PC-9 (cell line): ENCODE measurements at regions not wholly inside any gene's neighbourhood (a gene's known extent, or its start where the extent isn't known, plus 50 kb on each side); places are given as distances from the start of the nearest gene placed in this dataset.
"Not testable (repeated sequence)": the region's sequence is repeated elsewhere in the genome, so short reads cannot be mapped to it uniquely, and the experiment has no call there.

Source experiments
- BruUV-seq: library from RNA; stranded (reverse); fragments of 400-500 nt; replicated peaks from 2 replicates; lab custom pipeline; 2021; lab: Mats Ljungman, UMichigan
- CTCF ChIA-PET: fragments of 300-600 bp; sonication (Branson Sonifier 250); formaldehyde crosslinking; loops from one replicate; lab custom pipeline; 2022; ENCODE audit warnings: antibody characterized with exemption; lab: Charles Lee
- POLR2A ChIA-PET: fragments of 300-600 bp; sonication (Branson Sonifier 250); formaldehyde crosslinking; loops from one replicate; lab custom pipeline; 2022; ENCODE audit warnings: antibody characterized with exemption; ENCODE audit not compliant: unreplicated experiment; lab: Charles Lee
- DNase-seq, 2 experiments: peaks; one replicate each; pipeline versions ENCODE4 v3.0.0 to v3.0.0-alpha.2; 2015 to 2022; ENCODE audit warnings: mixed read lengths in 1 of 2
- H2AFZ ChIP-seq: fragments of 200-600 bp; sonication (generic); 2 replicates; pipeline ENCODE4 v1.8.1; 2017; ENCODE audit warnings: antibody characterized with exemption
- H3F3A ChIP-seq: fragments of 200-600 bp; sonication (generic); 2 replicates; pipeline ENCODE4 v1.8.1; 2017; ENCODE audit warnings: antibody characterized with exemption, mild to moderate bottlenecking, low read depth; ENCODE audit not compliant: insufficient read depth
- H3K27ac ChIP-seq: fragments of 200-600 bp; sonication (generic); 2 replicates; pipeline ENCODE4 v1.6.1; 2016; ENCODE audit warnings: mixed run types
- H3K27me3 ChIP-seq: fragments of 200-600 bp; sonication (generic); 2 replicates; pipeline ENCODE4 v1.6.1; 2016; ENCODE audit warnings: low read depth, mixed run types; ENCODE audit not compliant: insufficient read depth
- H3K36me3 ChIP-seq: fragments of 200-600 bp; sonication (generic); 2 replicates; pipeline ENCODE4 v1.6.1; 2016; ENCODE audit warnings: low read depth, mixed run types
- H3K4me1 ChIP-seq: fragments of 200-600 bp; sonication (generic); replicated peaks from 2 replicates; pipeline ENCODE4 v1.6.1; 2016; ENCODE audit warnings: mixed run types; ENCODE audit not compliant: insufficient read depth
- H3K4me2 ChIP-seq: fragments of 200-600 bp; sonication (generic); 2 replicates; pipeline ENCODE4 v1.6.1; 2017; ENCODE audit warnings: mixed run types
- H3K4me3 ChIP-seq: fragments of 200-600 bp; sonication (generic); 2 replicates; pipeline ENCODE4 v1.6.1; 2016; ENCODE audit warnings: mixed run types
- H3K79me2 ChIP-seq: fragments of 200-600 bp; sonication (generic); 2 replicates; pipeline ENCODE4 v1.6.1; 2017; ENCODE audit warnings: low read depth, mixed run types
- H3K9me2 ChIP-seq: fragments of 200-600 bp; sonication (generic); 2 replicates; pipeline ENCODE4 v1.8.1; 2017; ENCODE audit warnings: mild to moderate bottlenecking; ENCODE audit not compliant: insufficient read depth
- H3K9me3 ChIP-seq: fragments of 200-600 bp; sonication (generic); 2 replicates; pipeline ENCODE4 v1.8.1; 2016; ENCODE audit warnings: low read depth; ENCODE audit not compliant: insufficient read depth
- H4K20me1 ChIP-seq: fragments of 200-600 bp; sonication (generic); 2 replicates; pipeline ENCODE4 v1.8.1; 2017; ENCODE audit not compliant: insufficient read depth
- EZH2 ChIP-seq: fragments of 200-600 bp; sonication (generic); IDR thresholded peaks from 2 replicates; pipeline ENCODE4 v1.8.0; 2017; ENCODE audit warnings: antibody characterized with exemption, low read depth
- intact Hi-C: fragments of 100-400 bp; cut with micrococcal nuclease; formaldehyde crosslinking; loops from one replicate; pipeline ENCODE4 v1.10.0; 2022; ENCODE audit not compliant: unreplicated experiment
- TF ChIP-seq, protein P1 (sequence below): fragments of 200-600 bp; sonication (generic); conservative IDR thresholded peaks from 2 replicates; pipeline ENCODE4 v1.6.1; 2017; ENCODE audit warnings: mixed run types, antibody characterized with exemption, mild to moderate bottlenecking, moderate library complexity

DNA sequence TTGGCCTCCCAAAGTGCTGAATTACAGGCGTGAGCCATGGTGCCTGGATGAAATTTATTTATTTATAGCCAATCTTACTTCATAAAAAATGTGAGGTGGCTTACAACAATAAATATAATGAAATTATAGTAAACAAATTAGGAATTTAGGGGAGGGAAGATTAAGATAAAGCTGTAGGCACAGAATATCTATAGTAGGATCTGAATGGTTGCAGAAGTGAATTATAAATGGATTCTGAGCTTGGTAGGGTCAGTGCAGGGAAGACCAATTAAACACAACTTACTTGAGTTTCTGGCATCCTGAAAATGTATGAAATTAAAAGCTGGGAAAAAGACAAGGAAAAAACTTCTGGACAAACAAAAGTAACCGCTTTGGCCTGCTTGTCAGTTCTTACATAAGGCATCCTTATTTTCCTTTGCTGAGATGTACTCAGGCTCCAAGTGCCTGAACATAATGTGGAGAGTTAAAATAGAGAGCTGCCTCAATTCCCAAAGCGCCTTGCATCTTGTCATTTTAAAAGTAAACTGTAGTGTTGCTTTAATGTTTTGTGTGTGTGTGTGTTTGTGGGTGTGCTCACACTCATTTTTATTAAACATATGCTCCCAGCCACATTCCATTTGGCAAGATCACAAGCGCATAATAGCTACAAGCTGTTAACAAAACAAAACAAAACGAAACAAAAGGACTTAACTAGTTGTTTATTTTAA, 247.3 kb downstream of the S1PR1 start:
- CTCF ChIA-PET = no interaction called here
- no peaks in the 10 kb centered on the region for H3F3A ChIP-seq

DNA sequence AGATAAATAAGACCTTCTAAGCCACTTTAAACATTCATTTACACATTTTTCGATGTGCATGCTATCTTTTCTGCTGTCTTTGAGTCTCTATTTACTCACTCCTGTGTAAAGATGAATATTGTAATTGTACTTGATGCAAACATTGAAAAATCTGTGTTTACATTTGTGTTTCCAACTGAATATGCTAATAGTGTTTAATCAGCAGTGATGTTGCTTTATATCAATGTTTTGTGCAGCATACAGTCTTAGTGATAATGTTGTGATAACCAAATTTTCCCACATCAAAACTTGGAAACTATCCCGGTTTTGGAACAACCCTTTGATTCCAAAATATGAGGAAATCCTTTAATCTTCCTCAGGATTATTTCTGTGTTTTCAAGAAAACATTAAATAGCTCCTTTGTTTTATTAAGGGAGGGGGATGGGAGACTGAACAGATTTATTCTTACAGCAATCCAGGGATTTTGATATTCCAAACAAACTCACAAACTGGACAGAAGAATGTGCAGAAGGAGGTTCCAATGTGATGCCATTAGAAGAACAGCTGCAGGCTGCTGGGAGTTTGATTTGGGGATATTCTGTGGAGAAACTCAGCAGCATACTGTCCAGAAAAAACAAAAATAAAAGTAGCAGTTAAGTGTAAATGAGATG, 248.0 kb downstream of the S1PR1 start:
- Histone ChIP-seq H3F3A (no peaks in the 10 kb centered on the region), H3K79me2 (no peaks in the 10 kb centered on the region), H3K27ac (no peak overlapping the region), H4K20me1 (no peaks in the 10 kb centered on the region), H3K9me2 (no peaks in the 10 kb centered on the region), H3K4me1 (no peaks in the 10 kb centered on the region), H3K36me3 (no peaks in the 10 kb centered on the region), H3K9me3 (no peaks in the 10 kb centered on the region), H3K4me2 (no peak overlapping the region), H3K27me3 (no peaks in the 10 kb centered on the region), H2AFZ (no peak overlapping the region), H3K4me3 (no peak overlapping the region)
- DNase-seq = no peak
- BruUV-seq = no TSS peak
- TF ChIP-seq EZH2 = no peak
- TF ChIP-seq, protein P1, sequence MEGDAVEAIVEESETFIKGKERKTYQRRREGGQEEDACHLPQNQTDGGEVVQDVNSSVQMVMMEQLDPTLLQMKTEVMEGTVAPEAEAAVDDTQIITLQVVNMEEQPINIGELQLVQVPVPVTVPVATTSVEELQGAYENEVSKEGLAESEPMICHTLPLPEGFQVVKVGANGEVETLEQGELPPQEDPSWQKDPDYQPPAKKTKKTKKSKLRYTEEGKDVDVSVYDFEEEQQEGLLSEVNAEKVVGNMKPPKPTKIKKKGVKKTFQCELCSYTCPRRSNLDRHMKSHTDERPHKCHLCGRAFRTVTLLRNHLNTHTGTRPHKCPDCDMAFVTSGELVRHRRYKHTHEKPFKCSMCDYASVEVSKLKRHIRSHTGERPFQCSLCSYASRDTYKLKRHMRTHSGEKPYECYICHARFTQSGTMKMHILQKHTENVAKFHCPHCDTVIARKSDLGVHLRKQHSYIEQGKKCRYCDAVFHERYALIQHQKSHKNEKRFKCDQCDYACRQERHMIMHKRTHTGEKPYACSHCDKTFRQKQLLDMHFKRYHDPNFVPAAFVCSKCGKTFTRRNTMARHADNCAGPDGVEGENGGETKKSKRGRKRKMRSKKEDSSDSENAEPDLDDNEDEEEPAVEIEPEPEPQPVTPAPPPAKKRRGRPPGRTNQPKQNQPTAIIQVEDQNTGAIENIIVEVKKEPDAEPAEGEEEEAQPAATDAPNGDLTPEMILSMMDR = no peak
- ChIA-PET POLR2A (no interaction called here), CTCF (no interaction called here)
- intact Hi-C loops = no loop called here

More for the DNA sequence above, 247.3 kb downstream of the S1PR1 start:
- no peaks in the 10 kb centered on the region for H3K36me3 ChIP-seq
- no peak overlapping the region for H3K4me3 ChIP-seq
- H3K9me2 ChIP-seq = no peaks in the 10 kb centered on the region
- no peak for DNase-seq
- TF ChIP-seq EZH2 = no peak
- no peak overlapping the region for H3K27ac ChIP-seq
- intact Hi-C loops = no loop called here
- POLR2A ChIA-PET = no interaction called here
- H3K4me1 ChIP-seq = no peaks in the 10 kb centered on the region
- no peaks in the 10 kb centered on the region for H4K20me1 ChIP-seq
- H3K79me2 ChIP-seq = no peaks in the 10 kb centered on the region
- no peak overlapping the region for H2AFZ ChIP-seq
- no TSS peak for BruUV-seq
- no peaks in the 10 kb centered on the region for H3K27me3 ChIP-seq
- no peaks in the 10 kb centered on the region for H3K9me3 ChIP-seq
- H3K4me2 ChIP-seq = no peak overlapping the region

DNA sequence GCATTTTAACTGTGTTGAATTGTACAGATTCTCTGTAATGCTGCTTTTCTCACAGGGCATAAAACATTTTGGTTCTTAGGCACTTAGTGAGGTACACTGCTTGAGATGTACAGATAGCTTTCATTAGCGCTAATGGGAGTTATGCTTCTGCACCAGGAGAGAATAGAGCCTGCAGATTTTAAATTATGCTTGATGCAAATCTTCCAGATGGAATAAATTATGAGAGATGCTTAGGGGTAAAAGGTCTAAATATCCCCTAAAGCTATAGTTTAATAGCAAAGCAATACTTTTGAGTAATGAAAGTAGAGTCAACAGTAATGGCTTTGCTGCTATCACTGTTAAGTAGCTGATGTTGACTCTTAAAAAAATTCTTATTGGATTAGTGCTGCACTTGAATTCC, 248.9 kb downstream of the S1PR1 start:
- H4K20me1 ChIP-seq = no peaks in the 10 kb centered on the region
- DNase-seq = no peak
- H3K9me2 ChIP-seq = no peaks in the 10 kb centered on the region
- no peaks in the 10 kb centered on the region for H3K9me3 ChIP-seq
- H3K4me1 ChIP-seq = no peaks in the 10 kb centered on the region
- BruUV-seq = no TSS peak
- ChIA-PET CTCF (no interaction called here), POLR2A (no interaction called here)
- H3K4me2 ChIP-seq = no peak overlapping the region
- H3K27ac ChIP-seq = no peak overlapping the region
- no peaks in the 10 kb centered on the region for H3F3A ChIP-seq
- no peaks in the 10 kb centered on the region for H3K27me3 ChIP-seq
- TF ChIP-seq, protein P1 = no peak
- no peak for TF ChIP-seq EZH2
- intact Hi-C loops = no loop called here
- H2AFZ ChIP-seq = no peak overlapping the region
- H3K4me3 ChIP-seq = no peak overlapping the region
- H3K79me2 ChIP-seq = no peaks in the 10 kb centered on the region
- H3K36me3 ChIP-seq = no peaks in the 10 kb centered on the region

DNA sequence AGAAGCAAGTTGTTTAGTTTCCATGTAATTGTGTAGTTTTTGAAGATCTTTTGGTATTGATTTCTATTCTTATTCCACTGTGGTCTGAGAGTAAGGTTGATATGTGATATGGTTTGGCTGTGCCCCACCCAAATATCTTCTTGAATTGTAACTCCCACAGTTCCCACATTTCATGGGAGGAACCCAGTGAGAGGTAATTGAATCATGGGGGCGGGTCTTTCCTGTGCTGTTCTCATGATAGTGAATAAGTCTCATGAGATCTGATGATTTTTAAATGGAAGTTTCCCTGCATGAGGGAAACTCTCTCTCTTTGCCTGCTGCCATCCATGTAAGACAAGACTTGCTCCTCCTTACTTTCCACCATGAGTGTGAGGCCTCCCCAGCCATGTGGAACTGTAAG, 255.3 kb downstream of the S1PR1 start:
- H3K4me1 ChIP-seq, H3K79me2 ChIP-seq, H3K9me2 ChIP-seq, H3K4me3 ChIP-seq, H3K27ac ChIP-seq, H3K9me3 ChIP-seq, BruUV-seq, POLR2A ChIA-PET, H3F3A ChIP-seq, DNase-seq, CTCF ChIA-PET, H3K4me2 ChIP-seq, H4K20me1 ChIP-seq, intact Hi-C loops, H2AFZ ChIP-seq, H3K36me3 ChIP-seq, H3K27me3 ChIP-seq: not testable (repeated sequence)

DNA sequence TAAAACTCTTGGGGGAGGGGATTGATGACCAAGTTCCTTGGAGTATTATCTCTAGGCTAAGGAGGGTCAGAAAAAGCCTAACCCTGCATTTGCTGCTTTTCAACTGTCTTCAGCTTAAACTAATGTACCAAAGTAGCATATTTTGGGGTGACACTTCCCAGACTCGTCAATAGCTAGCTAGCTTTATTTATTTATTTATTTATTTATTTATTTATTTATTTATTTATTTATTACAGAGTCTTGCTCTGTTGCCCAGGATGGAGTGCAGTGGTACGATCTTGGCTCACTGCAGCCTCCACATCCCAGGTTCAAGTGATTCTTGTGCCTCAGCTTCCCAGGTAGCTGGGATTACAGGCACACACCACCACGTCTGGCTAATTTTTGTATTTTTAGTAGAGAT, 257.1 kb downstream of the S1PR1 start:
- DNase-seq, CTCF ChIA-PET, H3K4me3 ChIP-seq, H4K20me1 ChIP-seq, H3K79me2 ChIP-seq, H3F3A ChIP-seq, intact Hi-C loops, H3K27me3 ChIP-seq, H3K4me1 ChIP-seq, H3K9me3 ChIP-seq, H2AFZ ChIP-seq, H3K4me2 ChIP-seq, H3K27ac ChIP-seq, H3K9me2 ChIP-seq, BruUV-seq, H3K36me3 ChIP-seq, POLR2A ChIA-PET: not testable (repeated sequence)
